ENCODE measurements at regions not wholly inside any gene's neighbourhood (a gene's known extent, or its start where the extent isn't known, plus 50 kb on each side); places are given as distances from the start of the nearest gene placed in this dataset.
"Not testable (repeated sequence)": the region's sequence is repeated elsewhere in the genome, so short reads cannot be mapped to it uniquely, and the experiment has no call there.

- DNase-seq (ENCODE audit: insufficient read length): no peak
- no peak for TF ChIP-seq POLR2A (IDR thresholded peaks at IDR 0.05; ENCODE audit: low read depth, low read length)
- TF ChIP-seq TAF1 (IDR thresholded peaks at IDR 0.05; ENCODE audit: borderline replicate concordance, low read depth, low read length): no peak
- TF ChIP-seq POLR2AphosphoS5 (IDR thresholded peaks at IDR 0.05; ENCODE audit: low read depth, low read length): no peak
- no peak for FAIRE-seq
Observed at GRCh38 chr4:123653236-123653635, 256.6 kb downstream of the SPRY1 start.

GRCh38 chr4:123656746-123657294, 260.2 kb downstream of the SPRY1 start:
- DNase-seq (ENCODE audit: insufficient read length); FAIRE-seq: not testable (repeated sequence)

GRCh38 chr4:123657606-123658005, 261.0 kb downstream of the SPRY1 start:
- not testable (repeated sequence) for DNase-seq (ENCODE audit: insufficient read length); FAIRE-seq

- no peak for TF ChIP-seq TAF1 (IDR thresholded peaks at IDR 0.05; ENCODE audit: borderline replicate concordance, low read depth, low read length)
- TF ChIP-seq POLR2AphosphoS5 (IDR thresholded peaks at IDR 0.05; ENCODE audit: low read depth, low read length): no peak
- no peak for TF ChIP-seq POLR2A (IDR thresholded peaks at IDR 0.05; ENCODE audit: low read depth, low read length)
- no peak for DNase-seq (ENCODE audit: insufficient read length)
- no peak for FAIRE-seq
Observed at GRCh38 chr4:123659262-123659661, 262.7 kb downstream of the SPRY1 start.

GRCh38 chr4:123659730-123660129, 263.1 kb downstream of the SPRY1 start:
- TF ChIP-seq POLR2AphosphoS5 (IDR thresholded peaks at IDR 0.05; ENCODE audit: low read depth, low read length) (no peak), POLR2A (IDR thresholded peaks at IDR 0.05; ENCODE audit: low read depth, low read length) (no peak), TAF1 (IDR thresholded peaks at IDR 0.05; ENCODE audit: borderline replicate concordance, low read depth, low read length) (no peak)
- FAIRE-seq (no peak), DNase-seq (ENCODE audit: insufficient read length) (no peak)

GRCh38 chr4:123661080-123661737, 264.6 kb downstream of the SPRY1 start:
- DNase-seq (ENCODE audit: insufficient read length) (no peak), FAIRE-seq (no peak)
- TF ChIP-seq TAF1 (IDR thresholded peaks at IDR 0.05; ENCODE audit: borderline replicate concordance, low read depth, low read length) (no peak), POLR2A (IDR thresholded peaks at IDR 0.05; ENCODE audit: low read depth, low read length) (no peak), POLR2AphosphoS5 (IDR thresholded peaks at IDR 0.05; ENCODE audit: low read depth, low read length) (no peak)

- TF ChIP-seq POLR2AphosphoS5 (IDR thresholded peaks at IDR 0.05; ENCODE audit: low read depth, low read length) (no peak), TAF1 (IDR thresholded peaks at IDR 0.05; ENCODE audit: borderline replicate concordance, low read depth, low read length) (no peak), POLR2A (IDR thresholded peaks at IDR 0.05; ENCODE audit: low read depth, low read length) (no peak)
- FAIRE-seq (no peak), DNase-seq (ENCODE audit: insufficient read length) (no peak)
Observed at GRCh38 chr4:123662827-123663226, 266.2 kb downstream of the SPRY1 start.

GRCh38 chr4:123666486-123666885, 269.9 kb downstream of the SPRY1 start:
- TF ChIP-seq POLR2A (IDR thresholded peaks at IDR 0.05; ENCODE audit: low read depth, low read length) (no peak), TAF1 (IDR thresholded peaks at IDR 0.05; ENCODE audit: borderline replicate concordance, low read depth, low read length) (no peak), POLR2AphosphoS5 (IDR thresholded peaks at IDR 0.05; ENCODE audit: low read depth, low read length) (no peak)
- FAIRE-seq (no peak), DNase-seq (ENCODE audit: insufficient read length) (no peak)

- DNase-seq (ENCODE audit: insufficient read length) (no peak), FAIRE-seq (no peak)
- TF ChIP-seq POLR2A (IDR thresholded peaks at IDR 0.05; ENCODE audit: low read depth, low read length): no peak
- TF ChIP-seq TAF1 (IDR thresholded peaks at IDR 0.05; ENCODE audit: borderline replicate concordance, low read depth, low read length): no peak
- TF ChIP-seq POLR2AphosphoS5 (IDR thresholded peaks at IDR 0.05; ENCODE audit: low read depth, low read length): no peak
Observed at GRCh38 chr4:123667496-123667895, 270.9 kb downstream of the SPRY1 start.

- no peak for FAIRE-seq
- TF ChIP-seq POLR2A (IDR thresholded peaks at IDR 0.05; ENCODE audit: low read depth, low read length) (no peak), TAF1 (IDR thresholded peaks at IDR 0.05; ENCODE audit: borderline replicate concordance, low read depth, low read length) (no peak), POLR2AphosphoS5 (IDR thresholded peaks at IDR 0.05; ENCODE audit: low read depth, low read length) (no peak)
- no peak for DNase-seq (ENCODE audit: insufficient read length)
Observed at GRCh38 chr4:123667991-123668390, 271.4 kb downstream of the SPRY1 start.

GRCh38 chr4:123671636-123672404, 275.2 kb downstream of the SPRY1 start:
- DNase-seq (ENCODE audit: insufficient read length): no peak
- no peak for FAIRE-seq
- no peak for TF ChIP-seq TAF1 (IDR thresholded peaks at IDR 0.05; ENCODE audit: borderline replicate concordance, low read depth, low read length)

- no peak for TF ChIP-seq TAF1 (IDR thresholded peaks at IDR 0.05; ENCODE audit: borderline replicate concordance, low read depth, low read length)
- TF ChIP-seq POLR2AphosphoS5 (IDR thresholded peaks at IDR 0.05; ENCODE audit: low read depth, low read length): no peak
- no peak for TF ChIP-seq POLR2A (IDR thresholded peaks at IDR 0.05; ENCODE audit: low read depth, low read length)
- DNase-seq (ENCODE audit: insufficient read length) (no peak), FAIRE-seq (no peak)
Observed at GRCh38 chr4:123672987-123673386, 276.4 kb downstream of the SPRY1 start.

Data from GM12892 (cell line).